Kidney epithelial cell (primary cell): ENCODE measurements at regions not wholly inside any gene's neighbourhood (a gene's known extent, or its start where the extent isn't known, plus 50 kb on each side); places are given as distances from the start of the nearest gene placed in this dataset.

Experiments
- DNase-seq: peaks from one replicate; pipeline ENCODE4 v3.0.0-alpha.2; 2010; ENCODE audit warnings: low read depth
- H3K27me3 ChIP-seq: 2 replicates; pipeline ENCODE4 v1.6.0; 2011; ENCODE audit warnings: low read length; ENCODE audit not compliant: control insufficient read depth, insufficient read depth
- H3K36me3 ChIP-seq: 2 replicates; pipeline ENCODE4 v1.5.1; 2011; ENCODE audit warnings: low read length; ENCODE audit not compliant: control insufficient read depth, insufficient read depth
- H3K4me3 ChIP-seq: 2 replicates; pipeline ENCODE4 v1.5.1; 2011; ENCODE audit warnings: low read depth, mild to moderate bottlenecking, control low read depth, low read length
- CTCF ChIP-seq: IDR thresholded peaks from 2 replicates; pipeline ENCODE4 v1.5.1; 2011; ENCODE audit warnings: mild to moderate bottlenecking, moderate library complexity, low read length, control low read depth, inconsistent platforms; ENCODE audit not compliant: insufficient read depth, poor library complexity, severe bottlenecking

GRCh38 chr13:74930402-74931165 lies 551.4 kb downstream of the TBC1D4 start:
- DNase-seq: peak; percentile 70
- no peaks in the 10 kb centered on the region for H3K27me3 ChIP-seq
- TF ChIP-seq CTCF: no peak
- H3K4me3 ChIP-seq: no peak overlapping the region
- H3K36me3 ChIP-seq: no peaks in the 10 kb centered on the region

GRCh38 chr13:74929436-74929835 lies 552.5 kb downstream of the TBC1D4 start:
- Histone ChIP-seq H3K4me3 (no peak overlapping the region), H3K36me3 (no peaks in the 10 kb centered on the region), H3K27me3 (no peaks in the 10 kb centered on the region)
- DNase-seq: no peak
- no peak for TF ChIP-seq CTCF

- TF ChIP-seq CTCF: no peak
- H3K27me3 ChIP-seq: no peaks in the 10 kb centered on the region
- H3K4me3 ChIP-seq: no peak overlapping the region
- no peaks in the 10 kb centered on the region for H3K36me3 ChIP-seq
- no peak for DNase-seq
These were observed 554.1 kb downstream of the TBC1D4 start for GRCh38 chr13:74927823-74928222.

- no peak overlapping the region for H3K4me3 ChIP-seq
- no peak for TF ChIP-seq CTCF
- DNase-seq: no peak
- H3K27me3 ChIP-seq: no peaks in the 10 kb centered on the region
- no peaks in the 10 kb centered on the region for H3K36me3 ChIP-seq
These were observed 559.0 kb downstream of the TBC1D4 start for GRCh38 chr13:74922963-74923362.

- no peak for DNase-seq
- TF ChIP-seq CTCF: no peak
- H3K27me3 ChIP-seq: no peaks in the 10 kb centered on the region
- H3K36me3 ChIP-seq: no peaks in the 10 kb centered on the region
- no peak overlapping the region for H3K4me3 ChIP-seq
These were observed 560.6 kb downstream of the TBC1D4 start for GRCh38 chr13:74921326-74921725.

GRCh38 chr13:74920920-74921319 lies 561.0 kb downstream of the TBC1D4 start:
- Histone ChIP-seq H3K27me3 (no peaks in the 10 kb centered on the region), H3K4me3 (no peak overlapping the region), H3K36me3 (no peaks in the 10 kb centered on the region)
- no peak for TF ChIP-seq CTCF
- no peak for DNase-seq
